HG03159 (cell line): ENCODE measurements at regions not wholly inside any gene's neighbourhood (a gene's known extent, or its start where the extent isn't known, plus 50 kb on each side); places are given as distances from the start of the nearest gene placed in this dataset.

ENCODE experiments used
- ATAC-seq: cut with Tn5 transposase; IDR thresholded peaks from one replicate; pipeline ENCODE4 v1.9.1; 2021; ENCODE audit warnings: mild to moderate bottlenecking, moderate library complexity; ENCODE audit not compliant: unreplicated experiment

DNA sequence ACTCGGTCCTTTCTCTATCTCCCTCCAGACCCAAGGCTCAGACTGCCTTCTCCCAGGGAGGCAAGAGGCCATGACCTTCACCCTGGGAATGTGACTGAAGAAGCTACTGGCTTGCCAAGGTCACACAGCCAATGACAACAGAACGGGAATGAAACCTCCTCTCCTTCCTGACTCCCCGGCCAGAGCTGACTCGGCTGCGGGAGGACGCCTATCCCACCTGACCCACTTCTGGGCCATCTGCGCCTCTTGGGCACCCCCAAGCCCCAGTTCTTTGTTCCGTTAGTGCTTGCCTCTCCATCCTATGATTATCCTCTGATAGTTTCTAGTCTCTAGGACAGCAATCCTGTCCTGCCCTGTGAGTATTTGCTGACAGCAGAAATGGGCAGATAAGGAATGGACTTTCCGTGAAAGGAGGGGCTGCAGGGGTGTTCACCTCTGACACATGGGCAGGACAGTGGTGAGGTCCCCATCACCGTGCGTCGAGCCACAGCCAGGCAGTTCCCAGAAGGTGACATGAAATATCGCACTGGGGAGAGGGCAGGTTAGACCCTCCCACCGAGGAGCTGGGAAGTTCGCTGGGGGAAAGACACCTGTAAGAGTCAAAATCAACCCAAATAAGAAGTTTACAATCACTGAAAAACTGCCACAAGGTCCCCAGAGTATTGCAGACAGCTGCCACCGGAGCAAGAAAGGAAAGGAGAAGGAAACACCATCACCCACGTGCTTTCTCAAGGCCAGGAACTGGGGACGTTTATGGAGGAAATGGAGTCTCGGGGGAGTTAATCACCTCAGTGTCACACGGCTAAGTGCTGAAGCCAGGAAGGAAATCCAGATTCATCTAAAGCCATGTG, 63.0 kb downstream of the INSIG1 start:
- ATAC-seq = no peak

DNA sequence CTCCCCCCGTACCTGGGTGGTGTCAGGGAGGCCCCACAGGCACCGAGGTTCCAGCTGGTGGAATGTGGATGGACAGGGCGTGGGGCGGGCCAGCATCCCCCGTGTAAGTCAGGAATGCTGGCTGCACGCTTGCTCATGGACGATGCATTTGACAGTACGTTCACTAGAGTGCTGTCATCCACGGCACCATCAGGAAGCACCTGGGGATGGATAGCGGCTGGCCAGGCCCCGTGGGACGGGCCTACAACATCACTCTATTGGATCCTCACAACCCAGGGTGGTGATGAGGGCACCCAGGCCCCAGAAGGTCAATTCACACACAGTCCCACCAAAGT, 63.6 kb downstream of the INSIG1 start:
- ATAC-seq = no peak

DNA sequence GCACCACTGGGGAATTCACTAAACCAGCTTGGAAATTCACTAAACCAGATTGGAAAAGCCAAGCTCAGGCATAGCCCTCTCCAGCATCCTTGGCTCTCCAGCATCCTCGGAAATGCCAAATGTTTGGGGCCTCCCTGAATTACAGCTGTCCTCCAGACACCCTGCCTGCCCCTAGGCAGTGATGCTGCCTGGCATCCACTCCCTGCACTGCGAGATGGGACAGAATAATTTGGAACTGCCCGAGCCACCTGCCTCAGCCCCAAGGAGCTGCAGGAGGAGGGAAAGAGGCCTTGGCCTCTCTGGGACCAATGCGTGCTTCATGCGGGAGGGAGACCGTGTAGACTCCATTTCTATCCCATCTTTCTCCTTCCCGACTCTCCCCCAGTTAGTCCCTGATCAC, 64.3 kb downstream of the INSIG1 start:
- no peak for ATAC-seq

DNA sequence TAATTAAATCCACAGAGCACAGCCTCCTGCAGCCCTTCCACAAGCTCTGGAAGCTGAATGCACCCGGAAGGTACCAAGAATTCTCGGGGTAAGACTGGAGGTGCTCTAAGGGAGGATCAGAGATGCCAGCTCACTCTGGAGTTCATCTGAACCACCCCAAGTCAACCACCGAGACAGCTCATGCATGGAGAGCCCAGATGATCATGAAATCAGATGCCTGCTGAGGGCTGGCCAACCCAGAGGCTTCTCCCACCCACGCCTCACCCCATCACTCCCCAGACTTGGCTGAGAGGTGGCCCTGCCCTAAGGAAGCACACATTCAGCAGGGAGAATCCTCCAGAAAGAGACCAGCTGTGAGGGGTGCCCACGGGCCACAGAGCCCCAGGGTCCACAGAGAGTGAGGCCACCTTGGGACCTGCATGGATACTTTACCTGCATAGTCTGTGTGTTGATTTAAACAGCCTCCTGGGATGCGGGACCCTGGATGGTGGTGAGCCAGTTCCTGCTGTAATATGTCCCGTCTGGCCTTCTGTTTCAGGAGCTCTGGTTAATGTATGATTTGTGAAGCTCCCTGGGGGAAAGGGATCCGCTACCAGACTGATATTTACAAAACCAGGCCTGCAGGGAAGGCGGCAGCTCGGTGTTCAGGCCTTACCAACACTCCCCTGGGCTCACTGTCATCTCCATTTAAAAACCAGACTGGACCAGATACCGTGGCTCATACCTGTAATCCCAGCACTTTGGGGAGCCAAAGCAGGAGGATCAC, 64.9 kb downstream of the INSIG1 start:
- no peak for ATAC-seq

DNA sequence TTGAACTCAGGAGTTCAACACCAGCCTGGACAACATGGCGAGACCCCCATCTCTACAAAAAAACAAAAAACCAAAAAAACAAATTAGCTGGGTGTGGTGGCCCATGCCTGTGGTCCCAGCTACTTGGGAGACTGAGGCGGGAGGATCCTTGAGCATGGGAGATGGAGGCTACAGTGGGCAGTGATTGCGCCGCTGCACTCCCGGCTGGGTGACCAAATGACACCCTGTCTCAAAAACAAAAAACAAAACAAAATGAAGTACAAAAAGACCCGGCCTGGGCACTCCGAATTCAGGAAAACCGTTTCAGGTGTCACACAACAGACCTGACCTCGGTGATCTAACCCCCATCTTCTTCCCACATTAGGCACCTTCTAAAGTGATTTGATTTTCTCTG, 65.5 kb downstream of the INSIG1 start:
- no peak for ATAC-seq

DNA sequence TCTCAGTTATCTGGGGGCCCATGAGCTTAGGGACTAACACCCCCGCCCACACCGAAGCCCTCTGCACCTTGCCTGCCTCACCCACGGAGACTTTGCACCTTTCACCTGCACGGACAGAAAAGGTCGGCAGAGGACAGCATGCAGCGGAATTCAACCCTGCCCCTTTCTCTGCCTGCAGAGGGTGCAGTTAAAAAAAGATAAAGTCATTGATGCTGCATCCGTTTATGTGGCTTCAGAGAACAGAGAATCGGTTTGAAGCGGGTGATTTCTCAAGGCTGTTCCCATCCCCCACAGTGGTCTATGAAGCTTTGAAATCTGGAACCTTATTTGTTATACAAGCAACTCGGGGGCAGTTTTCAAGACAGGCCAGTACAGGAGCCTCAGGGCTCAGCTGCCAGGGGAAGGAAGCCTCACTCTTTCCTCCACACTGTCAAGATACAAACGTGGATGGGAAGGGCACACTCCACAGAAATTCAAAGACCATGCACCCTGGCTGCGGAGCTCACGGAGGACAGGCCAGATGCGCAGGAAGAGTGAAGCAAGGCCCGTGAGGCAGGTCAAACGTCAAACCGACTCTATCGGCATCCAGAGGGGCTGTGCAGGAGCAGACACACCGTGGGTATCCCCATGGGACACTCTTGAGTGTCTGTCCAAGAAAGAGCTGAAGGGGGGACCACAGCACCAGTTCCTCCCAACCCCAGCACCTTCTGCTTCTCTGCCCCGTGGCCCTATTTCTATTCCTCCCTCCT, 66.3 kb downstream of the INSIG1 start:
- ATAC-seq = no peak

DNA sequence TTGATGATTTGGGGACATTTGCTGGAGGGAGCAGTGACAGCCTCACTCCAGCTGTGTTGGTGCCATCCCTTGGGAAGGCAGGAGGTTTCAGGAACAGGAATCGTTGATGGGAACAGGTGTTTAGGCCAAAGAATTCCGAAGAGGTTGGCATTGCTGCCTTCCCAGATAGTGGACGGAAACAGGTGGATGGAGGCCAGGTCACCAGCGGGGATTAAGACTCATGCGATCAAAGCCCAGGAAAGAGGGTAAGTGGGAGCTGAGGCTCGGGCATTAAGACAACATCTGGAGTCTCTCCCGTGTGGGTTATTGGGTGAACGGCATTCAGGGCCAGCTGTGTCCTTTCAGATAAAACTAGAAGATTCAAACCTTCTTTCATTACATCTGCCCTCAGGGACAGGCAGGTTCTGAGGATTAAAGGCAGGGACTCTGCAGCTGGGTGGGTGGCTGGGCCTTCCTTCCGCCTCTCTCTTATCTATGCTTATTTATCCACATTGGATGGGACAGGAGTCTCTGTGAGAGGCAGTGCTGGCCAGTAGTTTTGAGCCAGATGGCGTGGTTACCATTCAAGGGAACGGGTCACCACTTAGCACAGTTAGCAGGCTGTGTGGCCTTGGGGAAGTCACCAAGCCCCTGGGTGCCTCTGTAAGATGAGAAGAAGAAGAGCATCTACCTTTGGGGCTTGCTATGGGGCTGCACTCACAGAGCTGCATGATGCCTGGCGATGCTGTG, 67.6 kb downstream of the INSIG1 start:
- no peak for ATAC-seq

DNA sequence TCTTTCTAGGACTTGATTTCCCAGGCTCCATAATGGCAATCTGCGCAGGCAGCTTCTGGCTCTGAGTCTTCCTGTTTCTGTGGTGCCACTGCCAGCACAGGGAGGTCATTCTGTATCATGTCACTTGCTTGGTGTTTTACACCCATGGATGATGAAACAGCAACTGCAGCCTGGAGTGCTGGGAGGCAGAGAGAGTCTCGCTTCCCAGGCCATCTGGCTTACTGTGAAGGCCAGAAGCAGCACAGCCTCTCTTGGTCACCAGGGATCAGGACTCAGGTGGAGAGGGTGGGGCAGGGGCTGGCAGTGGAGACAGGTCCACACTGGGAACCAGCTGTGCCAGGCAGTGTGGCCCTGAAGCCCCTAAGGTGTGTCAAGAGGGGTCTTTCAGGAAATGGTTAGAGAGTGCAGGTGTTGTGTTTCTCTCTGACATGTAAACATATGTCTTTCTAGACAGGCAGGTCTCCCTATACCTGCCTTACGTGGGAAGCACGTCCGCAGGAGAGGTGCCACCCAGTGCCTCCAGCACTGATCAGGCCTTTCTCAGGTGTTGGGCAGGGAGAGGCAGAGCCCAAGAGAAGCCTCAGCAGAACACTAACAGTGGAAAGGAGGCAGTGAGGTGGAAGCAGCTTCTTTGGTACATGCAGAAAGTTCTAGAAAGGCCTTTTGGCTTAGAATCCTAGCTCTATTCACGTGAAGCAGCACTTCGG, 71.4 kb downstream of the INSIG1 start:
- ATAC-seq = no peak

DNA sequence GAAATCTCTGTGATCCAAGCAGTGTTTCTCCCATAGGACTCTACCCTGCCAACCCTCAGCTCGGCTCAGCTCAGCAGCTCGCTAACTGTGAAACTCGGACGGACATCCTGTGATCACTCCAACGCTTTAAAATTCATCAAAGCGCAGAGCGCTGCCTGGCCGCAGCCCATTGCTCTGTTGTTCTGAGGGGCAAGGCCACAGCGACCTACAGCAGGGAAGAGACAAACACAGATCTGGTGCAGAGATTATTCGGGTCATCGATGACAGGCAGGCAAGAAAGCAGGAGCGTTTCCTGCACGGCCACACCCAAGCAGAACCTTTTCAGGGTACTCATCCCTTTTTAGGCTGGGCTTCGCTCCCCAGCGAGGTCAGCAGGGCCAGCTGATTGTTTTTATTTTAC, 72.1 kb downstream of the INSIG1 start:
- ATAC-seq = no peak

DNA sequence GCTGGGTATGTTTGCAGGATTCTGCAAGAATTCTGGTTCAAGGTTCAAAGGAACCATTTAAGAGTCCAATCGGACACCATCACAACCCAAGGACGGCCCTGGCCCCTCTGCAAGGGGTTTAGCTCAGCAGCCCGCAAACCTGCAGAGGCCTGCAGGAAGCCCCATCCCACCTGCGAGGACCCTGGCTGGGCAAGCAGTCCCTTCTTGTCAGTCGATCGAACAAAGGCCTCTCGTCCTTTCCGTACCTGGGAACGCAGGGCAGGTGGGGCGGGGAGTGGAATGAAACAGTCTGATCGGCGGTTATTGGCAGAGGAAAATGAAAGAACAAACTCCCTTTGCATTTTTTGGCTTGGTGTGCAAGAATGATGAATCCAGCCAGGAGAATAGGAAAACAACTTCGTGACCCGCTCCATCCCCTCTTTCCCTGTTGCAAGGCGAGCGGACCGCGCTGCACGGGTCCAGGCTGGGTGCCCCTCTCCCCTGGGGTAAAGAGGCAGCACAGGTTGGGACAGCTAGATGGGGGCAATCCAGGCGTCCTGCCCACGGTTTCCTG, 73.7 kb downstream of the INSIG1 start:
- ATAC-seq = no peak

DNA sequence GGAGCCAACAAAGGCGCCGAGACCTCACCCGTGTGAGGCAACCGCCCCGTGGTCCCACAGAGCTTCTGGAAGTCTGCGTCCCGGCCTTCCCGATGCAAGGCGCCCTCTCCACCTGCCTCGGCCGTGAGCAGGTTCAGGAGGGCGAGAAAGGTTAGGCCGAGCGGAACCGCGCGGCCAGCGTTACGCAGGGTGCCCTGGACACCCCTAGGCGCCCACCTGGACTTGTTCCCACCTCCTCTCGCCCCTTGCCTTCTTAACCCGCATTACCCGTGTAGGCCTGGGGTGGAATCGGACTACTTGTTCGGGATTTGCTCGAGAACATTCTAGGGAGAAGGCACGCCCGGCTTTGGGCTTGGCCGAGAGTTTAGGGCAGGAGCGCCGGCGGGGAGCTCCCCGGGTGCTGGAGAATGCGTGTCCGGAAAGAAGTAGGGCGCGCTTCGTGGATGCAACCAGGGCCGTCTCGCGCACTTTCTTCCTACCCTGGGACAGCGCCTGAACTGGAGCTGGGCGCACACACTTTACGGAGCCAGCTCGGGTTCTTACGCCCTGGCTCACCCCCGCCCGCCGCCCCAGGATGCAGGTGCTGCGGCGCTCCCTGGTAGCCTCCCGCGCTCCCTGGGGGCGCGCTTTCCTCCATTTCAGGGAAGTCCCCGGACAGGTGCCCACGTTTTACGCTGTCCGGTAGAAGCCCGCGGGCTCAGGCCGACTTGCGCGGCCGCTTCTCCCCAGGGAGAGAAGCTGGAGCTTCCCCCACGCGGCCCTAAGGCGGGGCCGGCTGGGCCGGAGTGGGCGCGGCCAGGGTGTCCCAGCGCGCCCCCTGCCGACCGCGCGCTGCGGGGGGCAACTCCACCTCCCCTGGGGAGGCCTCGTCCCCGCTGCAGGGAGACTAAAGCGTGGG, 74.5 kb downstream of the INSIG1 start:
- ATAC-seq = no peak

DNA sequence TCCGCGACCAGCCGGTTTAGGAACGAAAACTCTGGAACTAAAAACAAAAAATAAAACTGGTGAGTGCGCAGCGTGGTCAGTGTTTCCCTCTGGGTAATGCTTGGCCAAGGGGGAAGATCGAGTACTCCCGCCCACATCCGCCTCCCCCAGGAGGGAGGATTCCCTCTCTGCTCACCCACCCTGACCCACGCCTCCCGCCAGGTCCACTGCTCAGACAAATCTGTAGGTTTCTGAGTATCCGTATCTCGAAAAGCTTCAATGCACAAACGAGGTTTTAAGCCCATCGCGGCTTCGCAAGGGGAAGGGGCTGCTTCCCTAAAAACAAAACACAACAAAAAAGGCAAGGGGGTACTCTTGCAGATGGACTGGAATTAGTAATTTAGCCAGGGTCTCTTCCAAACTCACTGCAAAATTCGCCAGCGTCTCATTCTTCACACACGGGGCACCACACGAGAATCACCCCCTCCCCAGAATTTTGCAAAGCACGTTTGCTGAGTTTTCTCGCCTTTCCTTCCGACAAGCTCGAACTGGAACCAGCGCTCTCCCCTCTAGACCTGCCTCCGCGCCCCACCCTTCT, 75.2 kb downstream of the INSIG1 start:
- ATAC-seq = no peak

DNA sequence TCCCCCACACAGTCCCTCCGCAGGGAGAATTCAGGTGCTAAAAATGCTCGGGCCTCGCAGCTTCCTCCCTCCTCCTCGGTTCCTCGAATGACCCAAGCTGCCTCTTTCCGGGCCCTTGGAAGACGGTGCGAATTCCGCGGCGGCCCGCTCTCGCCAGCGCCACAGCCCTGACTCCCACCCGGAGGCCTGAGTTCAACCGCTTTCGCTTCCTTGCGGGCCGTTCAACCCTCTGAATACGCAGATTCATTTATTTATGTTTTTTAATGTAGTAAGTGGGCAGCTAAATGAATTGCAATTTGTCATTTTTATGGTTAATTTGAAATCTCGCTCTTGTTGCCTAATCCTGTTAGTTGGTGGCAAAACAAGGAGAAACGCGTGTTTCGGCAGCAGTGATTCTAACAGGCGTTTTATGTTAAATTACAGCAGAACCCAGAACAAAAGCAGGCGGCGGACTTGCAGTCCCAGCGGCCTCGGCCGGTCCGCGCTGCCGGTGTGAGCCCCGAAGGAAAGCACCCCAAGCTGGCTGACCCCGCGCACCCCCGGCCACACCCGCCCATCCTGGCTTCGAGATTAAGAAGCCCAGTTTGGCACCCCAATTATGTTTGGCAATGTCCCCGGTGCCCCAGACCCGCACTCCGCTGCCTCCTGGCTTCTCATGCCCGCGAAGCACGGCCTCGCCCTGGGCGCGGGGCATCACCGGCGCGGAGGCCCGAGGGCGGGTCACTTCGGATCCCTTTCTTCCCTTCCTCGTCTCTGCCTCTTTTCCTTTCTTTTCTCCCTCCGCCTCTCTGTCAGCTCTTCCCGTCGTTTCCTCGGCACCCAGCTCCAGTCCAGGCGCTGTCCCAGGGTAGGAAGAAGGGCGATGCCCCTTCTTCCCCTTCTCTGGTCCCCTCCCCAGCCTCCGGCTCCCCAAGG, 75.9 kb downstream of the INSIG1 start:
- ATAC-seq = no peak

DNA sequence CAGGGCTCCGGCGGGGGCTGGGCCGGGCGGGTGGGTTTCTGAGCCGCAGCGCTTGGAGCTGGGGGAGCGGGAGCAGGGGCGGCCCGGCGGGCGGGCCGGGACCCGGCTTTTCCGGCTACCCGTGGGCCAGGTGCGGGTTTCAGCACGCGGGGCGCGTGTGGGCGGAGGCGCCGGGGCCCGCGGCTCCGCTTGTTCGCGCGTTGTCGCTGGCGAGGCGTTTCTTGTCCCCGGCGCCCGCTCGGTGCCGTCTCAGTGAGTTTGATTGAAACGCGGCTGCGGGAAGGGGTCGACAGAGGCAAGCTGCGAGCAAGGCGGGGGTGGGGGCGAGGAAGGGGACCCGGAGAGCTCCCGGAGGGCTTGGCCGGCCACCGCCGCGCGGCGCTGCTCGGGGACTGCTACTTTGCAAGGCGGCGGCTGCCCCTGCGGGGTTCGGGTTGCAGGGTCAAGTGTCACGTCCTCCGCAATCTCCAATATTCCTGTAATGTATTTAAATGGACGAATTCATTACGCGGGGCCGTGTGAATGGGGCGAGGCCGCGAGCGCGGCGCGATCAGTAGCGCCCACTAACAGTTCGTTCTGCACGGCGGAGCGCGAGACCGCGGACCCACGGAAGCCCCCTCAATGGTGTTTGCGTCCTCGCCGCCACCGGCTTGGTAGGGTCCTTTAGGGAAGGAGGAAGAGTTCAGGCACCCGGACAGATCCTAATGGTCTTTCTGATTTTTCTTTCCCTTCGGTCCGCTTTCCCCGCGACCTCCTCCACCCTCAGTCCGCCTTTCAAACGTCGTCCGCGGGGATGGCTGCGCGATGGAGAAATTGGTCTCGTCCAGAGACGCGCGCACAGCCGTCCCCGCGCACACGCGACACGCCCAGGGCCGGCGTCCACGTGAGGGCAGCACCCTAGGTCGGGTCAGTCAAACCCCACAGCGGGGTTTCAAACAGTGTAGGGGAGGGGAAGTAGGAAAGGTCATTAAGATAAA, 76.9 kb downstream of the INSIG1 start:
- no peak for ATAC-seq

DNA sequence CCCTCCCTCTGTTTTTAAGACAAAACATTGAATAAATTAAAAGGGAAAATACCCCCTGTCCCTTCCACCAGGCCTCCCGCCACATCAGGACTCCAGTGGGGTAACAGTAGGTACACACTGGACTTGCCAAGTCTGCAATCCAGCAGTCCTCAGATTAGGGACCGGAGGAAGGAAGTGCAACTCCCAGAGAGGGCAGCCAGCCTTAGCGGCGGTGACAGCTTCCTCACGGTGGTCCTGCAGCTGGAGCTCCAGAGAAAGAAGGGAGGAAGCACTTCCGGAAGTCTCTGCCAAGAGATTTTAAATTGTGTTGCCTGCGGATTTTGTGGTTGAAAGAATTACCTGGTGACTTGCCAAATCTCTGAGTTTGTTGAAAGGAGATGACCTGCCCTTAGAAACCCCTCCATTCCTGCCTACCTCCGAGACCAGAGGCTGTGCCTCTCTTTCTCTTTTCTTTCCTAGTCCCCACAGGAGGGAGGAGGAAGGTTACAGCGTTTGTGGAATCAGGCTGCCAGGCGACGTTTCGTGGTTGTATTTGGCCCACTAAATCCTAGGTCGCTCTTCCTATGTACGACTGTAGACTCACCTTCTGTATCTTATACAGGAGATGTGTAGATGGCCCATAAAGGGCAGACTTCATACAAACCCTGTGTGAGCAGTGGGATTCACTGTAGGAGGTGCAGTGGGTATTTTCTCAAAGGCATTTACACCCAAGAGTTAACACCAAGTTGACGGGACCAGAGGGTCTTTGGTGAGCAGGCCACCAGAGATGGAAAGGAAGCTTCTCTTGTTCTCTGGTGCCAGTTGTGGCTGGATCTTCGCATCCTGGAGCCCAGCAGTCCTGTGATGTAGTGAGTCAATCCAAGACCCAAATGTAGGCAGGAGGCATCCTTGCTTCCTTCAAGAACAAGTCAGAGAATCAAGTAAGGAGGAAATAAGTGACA, 77.9 kb downstream of the INSIG1 start:
- no peak for ATAC-seq
